Endothelial cell of umbilical vein (primary cell): ENCODE measurements at regions not wholly inside any gene's neighbourhood (a gene's known extent, or its start where the extent isn't known, plus 50 kb on each side); places are given as distances from the start of the nearest gene placed in this dataset.

Experiments used
- POLR2A ChIP-seq: IDR thresholded peaks from 2 replicates; pipeline ENCODE4 v1.6.1; 2012; ENCODE audit warnings: low read depth, mild to moderate bottlenecking, control low read depth, low read length
- TF ChIP-seq, protein P1 (sequence below), 2 donors: IDR thresholded peaks; 1 replicate in 1 of 2; 2 replicates in 1 of 2; pipeline ENCODE4 v1.5.1; 2011; ENCODE audit warnings: low read length in 2 of 2, mild to moderate bottlenecking in 2 of 2, moderate library complexity in 2 of 2, control low read depth in 1 of 2, inconsistent platforms in 1 of 2, low read depth in 1 of 2; ENCODE audit not compliant: insufficient read depth in 1 of 2; ENCODE audit errors: extremely low read depth in 1 of 2

- no peak for TF ChIP-seq POLR2A
- TF ChIP-seq, protein P1, sequence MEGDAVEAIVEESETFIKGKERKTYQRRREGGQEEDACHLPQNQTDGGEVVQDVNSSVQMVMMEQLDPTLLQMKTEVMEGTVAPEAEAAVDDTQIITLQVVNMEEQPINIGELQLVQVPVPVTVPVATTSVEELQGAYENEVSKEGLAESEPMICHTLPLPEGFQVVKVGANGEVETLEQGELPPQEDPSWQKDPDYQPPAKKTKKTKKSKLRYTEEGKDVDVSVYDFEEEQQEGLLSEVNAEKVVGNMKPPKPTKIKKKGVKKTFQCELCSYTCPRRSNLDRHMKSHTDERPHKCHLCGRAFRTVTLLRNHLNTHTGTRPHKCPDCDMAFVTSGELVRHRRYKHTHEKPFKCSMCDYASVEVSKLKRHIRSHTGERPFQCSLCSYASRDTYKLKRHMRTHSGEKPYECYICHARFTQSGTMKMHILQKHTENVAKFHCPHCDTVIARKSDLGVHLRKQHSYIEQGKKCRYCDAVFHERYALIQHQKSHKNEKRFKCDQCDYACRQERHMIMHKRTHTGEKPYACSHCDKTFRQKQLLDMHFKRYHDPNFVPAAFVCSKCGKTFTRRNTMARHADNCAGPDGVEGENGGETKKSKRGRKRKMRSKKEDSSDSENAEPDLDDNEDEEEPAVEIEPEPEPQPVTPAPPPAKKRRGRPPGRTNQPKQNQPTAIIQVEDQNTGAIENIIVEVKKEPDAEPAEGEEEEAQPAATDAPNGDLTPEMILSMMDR (IDR thresholded peaks at IDR 0.05; ENCODE audit: extremely low read depth in 1 of 2, insufficient read depth in 1 of 2, low read depth in 1 of 2, low read length in 2 of 2): no peak
Measured at GRCh38 chr2:53498210-53498609, 269.4 kb upstream of the CHAC2 start.
